ENCODE measurements at regions not wholly inside any gene's neighbourhood (a gene's known extent, or its start where the extent isn't known, plus 50 kb on each side); places are given as distances from the start of the nearest gene placed in this dataset.

GRCh38 chr1:70542030-70542429, 131.0 kb downstream of the CTH start:
- no peaks in the 10 kb centered on the region for H3K9me3 ChIP-seq (ENCODE audit: control extremely low read depth in 1 of 3, control insufficient read depth in 2 of 3, insufficient read depth in 1 of 3, low read length in 2 of 3)
- H3K27ac ChIP-seq (ENCODE audit: low read length in 2 of 2): no peak overlapping the region
- peaks cover 15% of the 10 kb centered on the region for H3K27me3 Mint-ChIP-seq
- intact Hi-C loops (cut with micrococcal nuclease): no loop called here
- no peaks in the 10 kb centered on the region for H3K27me3 ChIP-seq (replicated peaks in 1 of 4; ENCODE audit: control extremely low read depth in 1 of 4, control insufficient read depth in 3 of 4, insufficient read depth in 4 of 4, low read length in 3 of 4)
- ChIA-PET CTCF (no interaction called here), POLR2A (no interaction called here)
- no peak overlapping the region for H3K4me3 ChIP-seq (ENCODE audit: control extremely low read depth in 1 of 5, extremely low read depth in 1 of 5, insufficient read depth in 1 of 5, low read depth in 2 of 5, low read length in 4 of 5)
- H3K79me2 ChIP-seq (ENCODE audit: control insufficient read depth, insufficient read depth, low read length): no peaks in the 10 kb centered on the region
- no peak overlapping the region for H3K4me3 Mint-ChIP-seq
- no peak for DNase-seq
- H3K4me1 Mint-ChIP-seq: no peaks in the 10 kb centered on the region
- H3K9ac ChIP-seq (ENCODE audit: low read length): no peak overlapping the region
- H3K36me3 ChIP-seq (replicated peaks in 1 of 2; ENCODE audit: control extremely low read depth in 1 of 2, control insufficient read depth in 1 of 2, extremely low read depth in 1 of 2, insufficient read depth in 2 of 2, low read length in 1 of 2): no peaks in the 10 kb centered on the region
- no peak for ATAC-seq (ENCODE audit: low read depth)
- no peaks in the 10 kb centered on the region for H4K20me1 ChIP-seq (ENCODE audit: control insufficient read depth, insufficient read depth, low read length, poor library complexity, severe bottlenecking)
- no peak overlapping the region for H2AFZ ChIP-seq (ENCODE audit: insufficient read depth, low read depth, low read length, poor library complexity, severe bottlenecking)
- H3K27ac Mint-ChIP-seq: no peak overlapping the region
- H3K4me2 ChIP-seq (replicated peaks; ENCODE audit: low read depth, low read length, poor library complexity, severe bottlenecking): no peak overlapping the region
- no peaks in the 10 kb centered on the region for H3K9me3 Mint-ChIP-seq (ENCODE audit: insufficient read depth)
- no peaks in the 10 kb centered on the region for H3K4me1 ChIP-seq (ENCODE audit: control insufficient read depth in 2 of 2, insufficient read depth in 2 of 2, low read length in 2 of 2)
- TF ChIP-seq EZH2 (IDR thresholded peaks at IDR 0.05; ENCODE audit: borderline replicate concordance, insufficient read depth, low read depth, low read length, poor library complexity, severe bottlenecking): no peak
- TF ChIP-seq CTCF (IDR thresholded peaks at IDR 0.05): no peak

- intact Hi-C loops (cut with micrococcal nuclease): no loop called here
- no peaks in the 10 kb centered on the region for H3K4me1 Mint-ChIP-seq
- ChIA-PET POLR2A (no interaction called here), CTCF (no interaction called here)
- WGBS (ENCODE audit: insufficient coverage): 95% methylated on average over 2 of the region's 2 CpGs
- H3K27ac Mint-ChIP-seq: no peak overlapping the region
- no peak overlapping the region for H3K4me3 Mint-ChIP-seq
- Histone ChIP-seq H3K9me3 (ENCODE audit: control extremely low read depth in 1 of 3, control insufficient read depth in 2 of 3, insufficient read depth in 1 of 3, low read length in 2 of 3) (no peaks in the 10 kb centered on the region), H3K27me3 (replicated peaks in 1 of 4; ENCODE audit: control extremely low read depth in 1 of 4, control insufficient read depth in 3 of 4, insufficient read depth in 4 of 4, low read length in 3 of 4) (no peaks in the 10 kb centered on the region), H3K4me2 (replicated peaks; ENCODE audit: low read depth, low read length, poor library complexity, severe bottlenecking) (no peak overlapping the region), H3K36me3 (replicated peaks in 1 of 2; ENCODE audit: control extremely low read depth in 1 of 2, control insufficient read depth in 1 of 2, extremely low read depth in 1 of 2, insufficient read depth in 2 of 2, low read length in 1 of 2) (no peaks in the 10 kb centered on the region), H3K9ac (ENCODE audit: low read length) (no peak overlapping the region), H2AFZ (ENCODE audit: insufficient read depth, low read depth, low read length, poor library complexity, severe bottlenecking) (no peak overlapping the region), H3K4me3 (ENCODE audit: control extremely low read depth in 1 of 5, extremely low read depth in 1 of 5, insufficient read depth in 1 of 5, low read depth in 2 of 5, low read length in 4 of 5) (no peak overlapping the region), H3K79me2 (ENCODE audit: control insufficient read depth, insufficient read depth, low read length) (no peaks in the 10 kb centered on the region), H3K4me1 (ENCODE audit: control insufficient read depth in 2 of 2, insufficient read depth in 2 of 2, low read length in 2 of 2) (no peaks in the 10 kb centered on the region), H4K20me1 (ENCODE audit: control insufficient read depth, insufficient read depth, low read length, poor library complexity, severe bottlenecking) (no peaks in the 10 kb centered on the region), H3K27ac (ENCODE audit: low read length in 2 of 2) (no peak overlapping the region)
- peaks cover 17% of the 10 kb centered on the region for H3K27me3 Mint-ChIP-seq
- no peak for DNase-seq
- TF ChIP-seq EZH2 (IDR thresholded peaks at IDR 0.05; ENCODE audit: borderline replicate concordance, insufficient read depth, low read depth, low read length, poor library complexity, severe bottlenecking) (no peak), CTCF (IDR thresholded peaks at IDR 0.05) (no peak)
- no peaks in the 10 kb centered on the region for H3K9me3 Mint-ChIP-seq (ENCODE audit: insufficient read depth)
- no peak for ATAC-seq (ENCODE audit: low read depth)
These were observed 131.8 kb downstream of the CTH start for GRCh38 chr1:70542856-70543255.
